ENCODE measurements at regions not wholly inside any gene's neighbourhood (a gene's known extent, or its start where the extent isn't known, plus 50 kb on each side); places are given as distances from the start of the nearest gene placed in this dataset.

DNA sequence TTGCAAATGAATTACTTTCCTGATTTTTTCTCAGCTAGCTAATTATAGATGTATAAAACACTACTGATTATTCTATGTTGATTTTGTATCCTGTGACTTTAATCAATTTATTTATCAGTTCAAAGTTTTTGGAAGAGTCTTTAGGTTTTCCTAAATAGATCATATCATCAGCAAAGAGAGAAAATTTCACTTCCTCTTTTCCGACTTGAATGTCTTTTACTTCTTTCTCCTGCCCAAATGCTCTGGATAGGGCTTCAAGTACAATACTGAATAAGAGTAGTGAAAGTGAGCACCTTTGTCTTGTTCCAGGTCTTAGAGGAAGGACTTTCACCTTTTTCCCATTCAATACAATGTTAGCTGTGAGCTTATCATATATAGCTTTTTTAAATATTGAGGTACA, 417.9 kb downstream of the PDGFC start:
- 60 to 82% methylated on average over 1 of the region's 1 CpG for WGBS, 2 donors
- no peaks in the 10 kb centered on the region for H3K4me1 ChIP-seq
- intact Hi-C loops (cut with DNase I) = no loop called here

DNA sequence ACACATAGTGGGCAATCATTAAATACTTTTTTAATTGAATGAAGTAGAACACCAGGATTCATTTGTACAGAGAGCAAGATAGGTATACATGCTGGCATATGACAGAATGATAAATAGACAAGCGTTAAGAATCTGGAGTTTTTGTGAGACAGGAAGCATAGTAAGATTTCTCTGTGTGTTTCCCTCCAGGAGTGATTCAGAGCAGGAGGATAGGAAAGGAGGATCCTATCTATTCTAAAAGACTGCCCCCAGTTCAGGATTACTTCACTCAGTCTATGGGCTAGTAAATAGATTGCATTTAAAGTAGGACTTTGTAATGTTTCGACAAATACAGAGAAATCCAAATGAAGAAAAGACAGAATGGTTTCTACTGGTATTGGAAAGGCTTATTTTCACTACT, 423.7 kb downstream of the PDGFC start:
- no peaks in the 10 kb centered on the region for H3K27me3 ChIP-seq
- no peak overlapping the region for H3K27ac ChIP-seq
- intact Hi-C loops (cut with DNase I) = no loop called here
- WGBS, 2 donors = 50 to 54% methylated on average over 2 of the region's 2 CpGs
- no peaks in the 10 kb centered on the region for H3K36me3 ChIP-seq
- no peak for DNase-seq
- peaks cover 0 to 13% (median 0%) of the 10 kb centered on the region in 3 donors for H3K4me1 ChIP-seq
- H3K9me3 ChIP-seq = no peaks in the 10 kb centered on the region
- H3K4me3 ChIP-seq = no peak overlapping the region
- TF ChIP-seq POLR2A (IDR thresholded peaks at IDR 0.05) = no peak
- TF ChIP-seq, protein P1, sequence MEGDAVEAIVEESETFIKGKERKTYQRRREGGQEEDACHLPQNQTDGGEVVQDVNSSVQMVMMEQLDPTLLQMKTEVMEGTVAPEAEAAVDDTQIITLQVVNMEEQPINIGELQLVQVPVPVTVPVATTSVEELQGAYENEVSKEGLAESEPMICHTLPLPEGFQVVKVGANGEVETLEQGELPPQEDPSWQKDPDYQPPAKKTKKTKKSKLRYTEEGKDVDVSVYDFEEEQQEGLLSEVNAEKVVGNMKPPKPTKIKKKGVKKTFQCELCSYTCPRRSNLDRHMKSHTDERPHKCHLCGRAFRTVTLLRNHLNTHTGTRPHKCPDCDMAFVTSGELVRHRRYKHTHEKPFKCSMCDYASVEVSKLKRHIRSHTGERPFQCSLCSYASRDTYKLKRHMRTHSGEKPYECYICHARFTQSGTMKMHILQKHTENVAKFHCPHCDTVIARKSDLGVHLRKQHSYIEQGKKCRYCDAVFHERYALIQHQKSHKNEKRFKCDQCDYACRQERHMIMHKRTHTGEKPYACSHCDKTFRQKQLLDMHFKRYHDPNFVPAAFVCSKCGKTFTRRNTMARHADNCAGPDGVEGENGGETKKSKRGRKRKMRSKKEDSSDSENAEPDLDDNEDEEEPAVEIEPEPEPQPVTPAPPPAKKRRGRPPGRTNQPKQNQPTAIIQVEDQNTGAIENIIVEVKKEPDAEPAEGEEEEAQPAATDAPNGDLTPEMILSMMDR (IDR thresholded peaks at IDR 0.05) = no peak

More for the DNA sequence above, 417.9 kb downstream of the PDGFC start:
- no peaks in the 10 kb centered on the region for H3K27me3 ChIP-seq
- H3K4me3 ChIP-seq = no peak overlapping the region
- H3K9me3 ChIP-seq = no peaks in the 10 kb centered on the region
- no peaks in the 10 kb centered on the region for H3K36me3 ChIP-seq
- TF ChIP-seq, protein P1 (IDR thresholded peaks at IDR 0.05) = no peak
- no peak overlapping the region for H3K27ac ChIP-seq
- no peak for DNase-seq

DNA sequence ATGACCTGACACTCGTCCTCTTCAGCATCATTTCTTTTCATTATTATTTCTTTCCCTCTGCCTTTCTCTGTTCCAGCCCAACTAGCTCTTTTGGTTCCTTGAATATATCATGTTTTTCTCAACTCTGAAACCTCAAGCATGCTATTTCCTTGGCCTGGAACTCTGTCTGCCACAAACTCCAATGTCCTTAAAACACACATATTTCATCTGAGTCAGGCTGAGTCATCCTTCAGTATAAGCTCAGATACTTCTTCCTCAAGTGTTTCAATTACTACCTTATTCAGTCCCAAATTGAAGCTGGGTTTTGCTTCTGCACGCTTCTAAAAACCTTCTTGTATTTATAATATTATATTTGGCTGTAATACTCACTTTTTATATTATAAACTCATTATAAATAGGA, 424.2 kb downstream of the PDGFC start:
- no peak for TF ChIP-seq POLR2A (IDR thresholded peaks at IDR 0.05)
- TF ChIP-seq, protein P1 (IDR thresholded peaks at IDR 0.05) = no peak
- Histone ChIP-seq H3K36me3 (no peaks in the 10 kb centered on the region), H3K9me3 (no peaks in the 10 kb centered on the region), H3K27ac (no peak overlapping the region), H3K4me1 (peaks cover 0 to 13% (median 0%) of the 10 kb centered on the region in 3 donors), H3K4me3 (no peak overlapping the region), H3K27me3 (no peaks in the 10 kb centered on the region)
- intact Hi-C loops (cut with DNase I) = no loop called here
- 29% methylated on average over 2 of the region's 2 CpGs for WGBS, 2 donors
- DNase-seq = no peak

DNA sequence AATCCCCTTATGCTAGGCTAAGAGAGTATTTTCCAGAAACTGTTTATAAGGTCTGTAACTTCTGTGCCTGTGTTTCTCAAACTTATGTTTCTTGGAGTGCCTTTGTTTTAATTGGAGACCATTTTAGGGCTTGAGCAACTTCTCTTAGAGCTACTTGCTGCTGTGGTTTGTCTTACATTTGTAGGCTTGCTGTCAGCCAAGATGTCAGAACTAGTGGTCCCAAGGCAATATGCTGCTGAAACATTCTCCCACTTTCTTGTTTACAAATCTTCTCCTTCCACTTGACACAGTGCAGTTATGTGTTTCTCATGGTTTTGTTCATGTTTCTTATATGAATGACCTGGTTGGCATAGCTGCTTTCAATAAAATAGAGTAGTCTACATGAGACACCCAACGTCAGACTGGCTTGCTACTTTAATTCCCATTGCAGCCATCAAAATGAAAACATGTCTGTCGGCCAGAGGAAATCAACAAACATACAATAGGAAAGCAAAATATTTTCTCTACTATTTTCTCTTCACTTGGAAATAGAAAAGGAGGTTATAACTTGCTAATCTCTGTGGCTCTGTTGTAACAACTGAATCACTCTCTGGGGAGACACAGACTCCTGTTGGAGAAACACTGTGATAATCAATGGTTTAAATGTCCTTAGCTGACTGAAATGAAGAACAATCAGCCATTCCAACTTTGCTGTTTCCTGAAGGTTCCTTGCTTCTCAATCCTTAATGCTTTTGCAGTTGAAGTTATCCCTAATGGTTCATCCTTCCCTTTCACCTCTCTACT, 426.4 kb downstream of the PDGFC start:
- no peak for DNase-seq
- Histone ChIP-seq H3K4me3 (no peak overlapping the region), H3K36me3 (no peaks in the 10 kb centered on the region), H3K4me1 (peaks cover 0 to 13% (median 0%) of the 10 kb centered on the region in 3 donors), H3K27me3 (no peaks in the 10 kb centered on the region), H3K9me3 (no peaks in the 10 kb centered on the region), H3K27ac (peak overlapping the region in 1 of 4 donors; percentile 4)
- TF ChIP-seq POLR2A (IDR thresholded peaks at IDR 0.05) = no peak
- intact Hi-C loops (cut with DNase I) = no loop called here
- 62 to 65% methylated on average over 2 of the region's 2 CpGs for WGBS, 2 donors

DNA sequence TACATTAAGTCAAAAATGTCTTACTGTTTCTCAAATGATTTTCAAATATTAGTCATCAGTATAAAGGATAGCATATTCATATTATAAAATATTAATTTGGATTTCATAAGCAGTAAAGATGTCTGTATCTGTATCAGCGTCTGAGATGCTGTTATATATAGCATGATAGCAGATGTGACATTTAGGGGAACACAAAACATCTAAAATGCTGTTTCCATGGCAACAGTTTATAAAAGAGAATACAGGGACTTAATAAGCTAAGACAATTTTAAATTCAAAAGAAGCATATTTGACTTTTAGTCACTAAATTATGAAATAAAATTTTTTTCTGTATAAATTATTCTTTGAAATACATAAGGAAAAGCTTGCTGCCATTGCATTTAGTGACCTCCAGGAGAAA, 432.2 kb downstream of the PDGFC start:
- TF ChIP-seq, protein P1 (IDR thresholded peaks at IDR 0.05) = no peak
- TF ChIP-seq POLR2A (IDR thresholded peaks at IDR 0.05) = no peak

More for the DNA sequence above, 432.2 kb downstream of the PDGFC start:
- no peak overlapping the region for H3K4me3 ChIP-seq
- 64 to 87% methylated on average over 1 of the region's 1 CpG for WGBS, 2 donors
- intact Hi-C loops (cut with DNase I) = no loop called here
- H3K36me3 ChIP-seq = no peaks in the 10 kb centered on the region
- DNase-seq = no peak
- no peaks in the 10 kb centered on the region for H3K9me3 ChIP-seq
- no peaks in the 10 kb centered on the region for H3K27me3 ChIP-seq
- peaks cover 0 to 20% (median 0%) of the 10 kb centered on the region in 3 donors for H3K4me1 ChIP-seq
- H3K27ac ChIP-seq = no peak overlapping the region

Measured in esophagus squamous epithelium (tissue), 5 donors.